ENCODE measurements at regions not wholly inside any gene's neighbourhood (a gene's known extent, or its start where the extent isn't known, plus 50 kb on each side); places are given as distances from the start of the nearest gene placed in this dataset.

GRCh38 chr16:77488652-77489051, 53.8 kb upstream of the ADAMTS18 start:
- no peak for DNase-seq
- CTCF ChIA-PET = interaction anchor here (0.5 kb wide), 1 partner anchor 463 kb away, joined by 3 read pairs; no protein-coding TSS in a partner anchor
- no peak for TF ChIP-seq CTCF (IDR thresholded peaks at IDR 0.05; ENCODE audit: unreplicated experiment)
- Mint-ChIP-seq H3K27me3 (ENCODE audit: unreplicated experiment) (peaks cover 79% of the 10 kb centered on the region), H3K36me3 (ENCODE audit: insufficient read depth, unreplicated experiment) (no peaks in the 10 kb centered on the region), H3K9me3 (ENCODE audit: low read depth, unreplicated experiment) (no peaks in the 10 kb centered on the region), H3K4me3 (ENCODE audit: low read depth, unreplicated experiment) (no peak overlapping the region), H3K4me1 (ENCODE audit: low read depth, unreplicated experiment) (no peaks in the 10 kb centered on the region), H3K27ac (ENCODE audit: unreplicated experiment) (no peak overlapping the region)
- no TSS peak for BruUV-seq (replicated peaks)
- intact Hi-C loops (cut with micrococcal nuclease; ENCODE audit: unreplicated experiment) = no loop called here

GRCh38 chr16:77491091-77491490, 56.3 kb upstream of the ADAMTS18 start:
- Mint-ChIP-seq H3K9me3 (ENCODE audit: low read depth, unreplicated experiment) (no peaks in the 10 kb centered on the region), H3K36me3 (ENCODE audit: insufficient read depth, unreplicated experiment) (no peaks in the 10 kb centered on the region), H3K4me1 (ENCODE audit: low read depth, unreplicated experiment) (no peaks in the 10 kb centered on the region), H3K4me3 (ENCODE audit: low read depth, unreplicated experiment) (no peak overlapping the region), H3K27ac (ENCODE audit: unreplicated experiment) (no peak overlapping the region), H3K27me3 (ENCODE audit: unreplicated experiment) (peaks cover 85% of the 10 kb centered on the region)
- intact Hi-C loops (cut with micrococcal nuclease; ENCODE audit: unreplicated experiment) = no loop called here
- BruUV-seq (replicated peaks) = no TSS peak
- CTCF ChIA-PET = interaction anchor here (1.1 kb wide), 1 partner anchor 11 kb away, joined by 3 read pairs; no protein-coding TSS in a partner anchor
- no peak for DNase-seq
- no peak for TF ChIP-seq CTCF (IDR thresholded peaks at IDR 0.05; ENCODE audit: unreplicated experiment)

GRCh38 chr16:77496934-77497333, 62.1 kb upstream of the ADAMTS18 start:
- H3K9me3 Mint-ChIP-seq (ENCODE audit: low read depth, unreplicated experiment) = no peaks in the 10 kb centered on the region
- DNase-seq = no peak

GRCh38 chr16:77499373-77500285, 64.8 kb upstream of the ADAMTS18 start:
- no TSS peak for BruUV-seq (replicated peaks)
- H3K36me3 Mint-ChIP-seq (ENCODE audit: insufficient read depth, unreplicated experiment) = no peaks in the 10 kb centered on the region
- no peak overlapping the region for H3K4me3 Mint-ChIP-seq (ENCODE audit: low read depth, unreplicated experiment)
- no peak overlapping the region for H3K27ac Mint-ChIP-seq (ENCODE audit: unreplicated experiment)
- intact Hi-C loops (cut with micrococcal nuclease; ENCODE audit: unreplicated experiment) = loop anchor here (2.0 kb wide), 1 partner anchor 23 kb away; no protein-coding TSS in a partner anchor
- CTCF ChIA-PET = no interaction called here
- H3K9me3 Mint-ChIP-seq (ENCODE audit: low read depth, unreplicated experiment) = no peaks in the 10 kb centered on the region
- DNase-seq = no peak
- no peak for TF ChIP-seq CTCF (IDR thresholded peaks at IDR 0.05; ENCODE audit: unreplicated experiment)
- H3K4me1 Mint-ChIP-seq (ENCODE audit: low read depth, unreplicated experiment) = no peaks in the 10 kb centered on the region
- peaks cover 79% of the 10 kb centered on the region for H3K27me3 Mint-ChIP-seq (ENCODE audit: unreplicated experiment)

More at GRCh38 chr16:77496934-77497333, 62.1 kb upstream of the ADAMTS18 start:
- no peak for TF ChIP-seq CTCF (IDR thresholded peaks at IDR 0.05; ENCODE audit: unreplicated experiment)
- BruUV-seq (replicated peaks) = no TSS peak
- CTCF ChIA-PET = no interaction called here
- H3K27ac Mint-ChIP-seq (ENCODE audit: unreplicated experiment) = no peak overlapping the region
- intact Hi-C loops (cut with micrococcal nuclease; ENCODE audit: unreplicated experiment) = no loop called here
- H3K36me3 Mint-ChIP-seq (ENCODE audit: insufficient read depth, unreplicated experiment) = no peaks in the 10 kb centered on the region
- no peak overlapping the region for H3K4me3 Mint-ChIP-seq (ENCODE audit: low read depth, unreplicated experiment)
- no peaks in the 10 kb centered on the region for H3K4me1 Mint-ChIP-seq (ENCODE audit: low read depth, unreplicated experiment)
- peaks cover 88% of the 10 kb centered on the region for H3K27me3 Mint-ChIP-seq (ENCODE audit: unreplicated experiment)
